NCI-H526 (cell line): ENCODE measurements at regions not wholly inside any gene's neighbourhood (a gene's known extent, or its start where the extent isn't known, plus 50 kb on each side); places are given as distances from the start of the nearest gene placed in this dataset.
"Not testable (repeated sequence)": the region's sequence is repeated elsewhere in the genome, so short reads cannot be mapped to it uniquely, and the experiment has no call there.

Experiments
- DNase-seq, 2 experiments: peaks; one replicate each; lab custom pipeline; 2025; lab: John Stamatoyannopoulos, UW

DNA sequence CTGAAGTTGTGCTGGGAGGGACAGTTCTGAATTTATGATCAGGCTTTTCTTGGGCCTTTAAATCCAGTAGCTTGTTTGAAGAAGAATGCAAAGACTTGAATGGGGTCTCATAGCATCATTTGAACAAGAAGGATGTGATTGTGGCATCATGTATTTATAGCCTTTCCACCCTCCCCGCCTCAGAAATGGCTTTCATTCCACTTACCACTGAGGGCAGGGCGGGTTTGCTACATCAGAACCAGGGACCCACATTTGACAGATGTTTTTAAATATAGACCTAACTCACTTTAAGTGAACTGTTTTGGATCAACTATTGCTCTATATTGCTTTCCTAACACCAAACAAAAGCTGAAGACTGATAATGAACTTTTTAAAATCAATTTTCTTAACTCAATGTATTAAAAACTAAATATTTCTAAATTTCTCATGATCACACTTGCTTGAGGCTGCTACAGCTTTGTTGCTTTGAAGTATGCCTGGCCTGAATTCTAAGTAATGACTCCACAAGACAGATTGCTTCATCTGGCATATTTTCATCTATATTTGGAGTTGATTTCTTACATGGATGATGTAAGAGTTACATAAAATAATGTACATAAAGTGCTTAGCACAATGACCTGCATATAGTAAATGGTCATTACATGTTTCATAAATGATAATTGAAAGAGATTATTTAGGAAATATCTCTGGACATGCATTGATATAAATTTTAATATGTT is 1552.9 kb upstream of the SLC39A10 start:
- no peak for DNase-seq

DNA sequence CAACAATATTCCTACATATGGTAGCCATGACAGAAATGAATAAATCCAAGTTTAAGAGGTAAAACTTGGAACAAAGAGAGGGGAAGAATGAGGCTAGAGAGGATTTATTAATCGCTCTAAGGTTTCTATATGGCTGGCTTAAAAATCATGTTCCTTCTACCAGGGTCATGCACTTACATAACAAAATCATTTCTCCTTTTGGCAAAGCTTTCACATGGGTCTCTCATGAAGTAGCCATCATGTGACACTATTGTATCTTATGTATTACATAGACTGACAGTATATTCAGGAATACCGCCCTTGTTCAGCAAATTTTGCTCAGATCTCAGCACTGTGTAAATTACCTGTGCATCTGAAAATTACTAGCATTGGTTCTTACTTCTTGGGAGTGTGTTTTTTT is 1554.5 kb upstream of the SLC39A10 start:
- no peak for DNase-seq

DNA sequence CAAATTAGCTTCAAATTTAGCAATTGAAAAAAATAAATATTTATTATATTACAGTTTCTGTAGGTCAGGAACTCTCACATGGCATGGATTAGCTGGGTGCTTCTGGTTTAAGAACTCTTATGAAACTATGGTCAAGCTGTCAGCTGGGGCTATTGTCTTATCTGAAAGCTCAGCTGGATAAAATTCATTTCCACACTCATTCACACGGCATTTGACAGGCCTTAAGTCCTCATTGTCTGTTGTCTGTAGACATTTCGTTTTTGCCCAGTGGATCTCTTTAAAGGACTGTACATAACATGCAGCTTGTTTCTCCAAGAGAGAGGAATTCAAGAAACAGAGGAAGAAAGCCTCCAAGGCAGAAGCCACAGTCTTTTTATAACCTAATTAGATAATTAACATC is 1556.8 kb upstream of the SLC39A10 start:
- no peak for DNase-seq

DNA sequence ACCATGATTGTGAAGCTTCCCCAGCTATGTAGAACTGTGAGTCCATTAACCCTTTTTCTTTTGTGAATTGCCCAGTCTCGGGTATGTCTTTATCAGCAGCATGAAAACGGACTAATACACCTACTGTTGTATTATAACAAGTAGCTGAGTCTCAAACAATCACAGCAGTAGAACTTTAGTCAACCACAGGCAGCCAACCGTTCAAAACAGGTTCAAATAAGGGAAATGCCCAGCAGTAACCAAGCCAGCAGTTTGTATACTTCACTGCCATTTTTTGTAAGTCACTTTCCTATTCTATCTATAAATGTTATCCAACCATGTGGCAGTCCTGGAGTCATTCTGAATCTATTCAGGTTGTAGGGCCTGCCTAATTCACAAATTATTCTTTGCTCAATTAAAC is 1560.6 kb upstream of the SLC39A10 start:
- DNase-seq: no peak

DNA sequence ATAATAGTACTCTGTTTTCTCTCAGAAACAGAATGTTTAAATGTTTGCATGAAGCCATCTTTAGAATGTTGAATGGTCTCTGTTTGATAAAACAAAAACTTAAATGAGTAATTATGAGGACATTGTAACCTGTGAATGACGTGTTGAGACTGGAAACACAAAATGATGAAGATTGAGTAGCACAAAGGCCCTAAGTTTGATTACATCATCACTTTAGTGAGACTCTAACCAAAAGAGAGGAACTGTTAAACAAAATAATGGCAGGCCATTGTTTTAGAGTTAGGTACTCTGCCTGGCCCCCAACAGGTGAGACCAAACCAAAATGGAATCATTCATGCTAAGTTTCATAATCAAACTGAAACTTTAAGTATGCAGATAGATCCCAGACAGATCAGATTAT is 1561.7 kb upstream of the SLC39A10 start:
- DNase-seq: no peak

DNA sequence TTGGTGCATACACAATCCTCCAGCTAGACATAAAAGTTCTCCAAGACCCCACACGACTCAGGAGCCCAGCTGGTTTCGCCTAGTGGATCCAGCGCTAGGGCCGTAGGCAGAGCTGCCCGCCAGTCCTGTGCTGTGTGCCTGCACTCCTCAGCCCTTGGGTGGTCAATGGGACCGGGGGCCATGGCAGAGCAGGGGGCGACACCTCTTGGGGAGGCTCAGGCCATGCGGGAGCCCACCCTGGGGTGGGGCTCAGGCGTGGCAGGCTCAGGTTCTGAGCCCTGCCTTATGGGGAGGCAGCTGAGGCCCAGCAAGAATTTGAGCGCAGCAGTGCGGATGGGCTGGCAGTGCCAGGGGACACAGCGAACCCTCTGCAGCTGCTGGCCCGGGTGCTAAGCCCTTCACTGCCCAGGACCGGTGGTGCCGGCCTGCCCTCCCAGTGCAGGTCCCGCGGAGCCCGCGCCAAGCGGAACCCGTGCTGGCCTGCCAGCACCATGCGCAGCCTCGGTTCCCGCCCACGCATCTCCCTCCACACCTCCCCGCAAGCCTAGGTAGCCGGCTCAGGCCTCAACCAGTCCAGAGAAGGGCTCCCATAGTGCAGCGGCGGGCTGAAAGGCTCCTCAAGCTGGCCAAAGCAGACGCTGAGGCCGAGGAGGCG is 1566.6 kb upstream of the SLC39A10 start:
- no peak for DNase-seq

DNA sequence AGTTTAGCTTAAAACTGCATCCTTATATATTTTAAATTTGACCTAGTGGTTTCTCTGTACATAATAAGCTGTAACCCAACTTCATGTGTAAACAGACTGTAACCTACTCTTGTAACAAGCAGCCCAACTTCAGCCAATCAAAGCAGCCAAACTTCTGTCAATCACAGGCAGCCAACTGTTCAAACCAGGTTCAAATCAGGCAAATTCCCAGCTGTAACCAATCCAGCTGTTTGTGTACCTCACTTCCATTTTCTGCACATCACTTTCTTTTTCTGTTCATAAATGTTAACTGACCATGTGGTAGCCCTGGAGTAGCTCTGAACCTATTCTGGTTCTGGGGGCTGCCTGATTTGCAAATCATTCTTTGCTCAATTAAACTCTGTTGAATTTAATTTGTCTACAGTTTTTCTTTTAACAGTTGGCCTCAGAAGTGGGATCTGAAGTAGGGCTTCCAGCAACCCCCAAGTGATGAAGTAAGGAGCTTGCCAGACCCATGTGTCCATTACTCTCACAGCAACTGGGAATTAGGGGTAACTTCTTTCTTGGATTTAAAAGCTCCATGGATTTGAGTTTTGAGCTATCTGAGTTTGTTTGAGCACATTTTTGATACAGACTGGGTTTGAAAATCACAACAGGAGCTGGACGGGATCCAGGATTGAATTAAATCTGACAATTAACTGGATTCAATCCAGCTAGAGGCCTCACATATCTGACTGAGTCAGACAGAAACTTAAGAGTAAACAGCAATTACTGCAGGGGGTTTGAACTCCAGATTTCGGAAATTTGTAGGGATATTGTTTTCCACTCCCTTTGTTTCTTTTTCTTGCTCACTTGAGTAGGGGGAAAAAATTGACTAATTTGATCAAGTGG is 1569.7 kb upstream of the SLC39A10 start:
- no peak for DNase-seq

DNA sequence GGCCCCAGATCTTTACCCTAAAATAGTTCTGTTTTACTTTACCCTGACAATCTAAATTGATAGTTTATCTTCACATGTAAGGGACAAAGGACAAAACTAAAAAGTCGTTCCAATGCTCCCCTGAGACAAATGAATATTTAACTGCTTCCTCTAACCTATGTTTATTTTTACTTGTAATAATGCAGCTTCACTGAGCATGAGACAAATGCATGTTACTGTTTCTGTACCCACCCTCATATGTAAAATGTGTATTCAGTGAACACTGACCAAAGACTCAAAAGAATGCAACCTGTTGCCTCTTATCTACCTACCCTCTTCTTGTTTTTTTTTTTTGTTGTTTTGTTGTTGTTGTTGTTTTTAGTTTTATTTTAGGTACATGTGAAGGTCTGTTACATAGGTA is 1570.9 kb upstream of the SLC39A10 start:
- no peak for DNase-seq

DNA sequence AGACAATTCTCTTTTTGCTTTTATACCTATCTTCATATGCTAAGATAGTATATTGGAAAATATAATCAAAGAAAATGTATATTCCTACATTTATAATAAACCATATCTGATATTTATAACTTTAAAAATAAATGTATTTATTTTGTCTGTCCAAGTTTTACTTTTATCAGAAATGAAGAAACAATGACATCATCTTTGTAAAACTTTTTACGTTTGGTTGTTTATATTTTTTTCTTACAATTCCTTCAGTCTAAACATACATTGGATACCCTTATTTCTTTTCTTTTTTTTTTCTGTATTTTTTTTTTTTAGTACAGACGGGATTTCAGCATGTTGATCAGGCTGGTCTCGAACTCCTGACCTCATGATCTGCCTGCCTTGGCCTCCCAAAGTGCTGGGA is 1577.0 kb upstream of the SLC39A10 start:
- DNase-seq: no peak

DNA sequence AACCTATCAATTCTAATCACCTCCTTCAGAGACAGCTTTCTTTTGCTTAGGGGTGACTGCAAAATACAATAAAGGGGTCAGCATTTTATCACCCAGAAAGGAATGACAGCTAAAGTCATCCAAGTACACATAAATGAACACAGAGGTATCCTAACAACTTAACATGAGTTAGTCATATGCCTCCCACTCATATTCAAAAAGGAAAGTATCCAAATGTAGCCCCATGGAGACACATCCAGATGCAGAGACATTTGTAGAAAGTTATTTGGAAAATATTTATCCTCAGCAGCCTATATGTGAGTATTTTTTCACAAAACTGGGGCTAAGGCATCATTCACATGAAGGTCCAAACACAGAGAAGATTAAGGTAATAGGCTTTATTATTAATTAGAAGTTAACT is 1579.7 kb upstream of the SLC39A10 start:
- no peak for DNase-seq

DNA sequence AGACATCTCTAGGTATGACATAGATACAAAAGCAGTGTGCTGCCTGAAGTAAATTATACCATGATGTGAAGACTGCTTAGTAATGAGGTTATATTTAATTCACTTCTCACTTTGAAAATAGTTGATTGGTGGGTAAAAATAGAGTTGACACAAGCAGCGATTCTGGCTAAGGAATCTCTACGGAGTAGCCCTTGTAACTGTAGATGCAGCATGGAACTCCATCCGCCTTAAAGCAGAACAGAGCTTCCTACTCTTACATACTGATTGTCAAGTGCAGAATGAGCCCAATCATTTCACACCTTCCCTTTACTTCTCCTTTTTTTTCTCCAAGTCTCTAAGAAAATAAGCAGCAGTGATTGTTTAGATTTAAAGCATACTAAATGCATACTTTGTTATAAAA is 1594.6 kb upstream of the SLC39A10 start:
- DNase-seq: no peak

DNA sequence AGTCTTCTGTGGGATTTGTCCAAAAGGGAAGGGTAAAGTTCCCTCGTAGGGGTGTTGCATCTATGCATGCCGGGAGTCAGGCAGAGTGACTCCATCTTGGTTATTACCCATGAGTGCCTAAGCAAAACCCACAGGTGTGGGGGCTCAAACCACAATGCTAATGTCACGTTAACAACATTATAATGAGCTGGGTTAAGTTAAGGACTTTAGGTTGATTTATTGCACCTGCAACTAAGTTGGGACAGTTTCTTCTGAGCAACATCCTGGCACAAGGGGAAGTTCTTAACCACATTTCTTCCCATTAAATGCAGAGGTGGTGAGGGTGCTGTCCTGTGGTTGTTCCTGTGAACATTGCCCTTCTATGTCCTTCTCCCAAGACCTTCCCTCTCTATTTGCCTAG is 1596.8 kb upstream of the SLC39A10 start:
- no peak for DNase-seq

DNA sequence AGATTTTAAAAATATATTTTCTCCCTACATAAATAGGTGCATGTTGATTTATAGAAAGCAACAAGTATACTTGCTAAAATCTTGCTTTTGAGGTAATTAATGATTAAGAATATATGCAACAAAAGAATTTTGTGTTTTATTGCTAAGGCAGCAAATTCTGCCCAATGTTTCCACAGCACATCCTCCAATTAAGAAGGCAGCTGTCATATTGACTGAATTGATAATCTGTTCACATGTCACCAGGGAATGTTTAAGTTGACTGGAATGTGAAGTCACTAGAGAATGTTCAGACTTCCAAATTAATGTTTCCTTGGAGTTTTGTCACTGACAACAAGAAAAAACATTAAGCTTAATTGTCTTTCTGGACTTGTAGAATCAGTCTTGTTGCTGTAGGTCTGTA is 1602.7 kb upstream of the SLC39A10 start:
- no peak for DNase-seq

DNA sequence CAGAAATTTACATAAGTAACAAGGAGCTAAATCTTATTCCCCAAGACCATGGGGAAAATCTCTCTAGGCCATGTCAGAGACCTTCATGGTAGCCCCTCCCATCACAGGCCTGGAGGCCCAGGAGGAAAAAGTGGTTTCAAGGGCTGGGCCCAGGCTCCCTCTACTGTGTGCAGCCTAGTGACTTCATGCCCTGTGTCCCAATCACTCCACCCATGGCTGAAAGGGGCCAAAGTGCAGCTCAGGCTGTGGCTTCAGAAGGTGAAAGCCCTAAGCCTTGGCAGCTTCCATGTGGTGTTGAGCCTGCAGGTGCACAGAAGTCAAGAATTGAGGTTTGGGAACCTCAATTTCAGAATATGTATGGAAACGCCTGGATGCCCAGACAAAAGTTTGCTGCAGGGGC is 1612.7 kb upstream of the SLC39A10 start:
- no peak for DNase-seq

DNA sequence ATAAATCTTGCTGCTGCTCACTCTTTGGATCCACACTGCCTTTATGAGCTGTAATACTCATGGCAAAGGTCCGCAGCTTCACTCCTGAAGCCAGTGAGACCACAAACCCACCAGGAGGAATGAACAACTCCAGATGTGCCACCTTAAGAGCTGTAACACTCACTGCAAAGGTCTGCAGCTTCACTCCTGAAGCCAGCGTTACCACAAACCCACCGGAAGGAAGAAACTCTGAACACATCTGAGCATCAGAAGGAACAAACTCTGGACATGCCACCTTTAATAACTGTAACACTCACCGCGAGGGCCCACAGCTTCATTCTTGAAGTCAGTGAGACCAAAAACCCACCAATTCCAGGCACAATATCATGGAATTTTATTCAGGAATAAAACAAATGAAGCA is 1635.9 kb upstream of the SLC39A10 start:
- not testable (repeated sequence) for DNase-seq

DNA sequence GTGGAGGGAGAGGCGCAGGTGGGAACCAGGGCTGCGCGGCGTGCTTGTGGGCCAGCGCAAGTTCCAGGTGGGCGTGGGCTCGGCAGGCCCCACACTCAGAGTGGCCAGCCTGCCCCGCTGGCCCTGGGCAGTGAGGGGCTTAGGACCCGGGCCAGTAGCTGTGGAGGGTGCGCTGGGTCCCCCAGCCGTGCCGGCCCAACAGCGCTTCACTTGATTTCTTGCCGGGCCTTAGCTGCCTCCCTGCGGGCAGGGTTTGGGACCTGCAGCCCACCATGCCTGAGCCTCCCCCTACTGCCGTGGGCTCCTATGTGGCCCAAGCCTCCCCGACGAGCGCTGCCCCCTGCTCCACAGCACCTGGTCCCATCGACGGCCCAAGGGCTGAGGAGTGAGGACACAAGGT is 1636.9 kb upstream of the SLC39A10 start:
- no peak for DNase-seq

DNA sequence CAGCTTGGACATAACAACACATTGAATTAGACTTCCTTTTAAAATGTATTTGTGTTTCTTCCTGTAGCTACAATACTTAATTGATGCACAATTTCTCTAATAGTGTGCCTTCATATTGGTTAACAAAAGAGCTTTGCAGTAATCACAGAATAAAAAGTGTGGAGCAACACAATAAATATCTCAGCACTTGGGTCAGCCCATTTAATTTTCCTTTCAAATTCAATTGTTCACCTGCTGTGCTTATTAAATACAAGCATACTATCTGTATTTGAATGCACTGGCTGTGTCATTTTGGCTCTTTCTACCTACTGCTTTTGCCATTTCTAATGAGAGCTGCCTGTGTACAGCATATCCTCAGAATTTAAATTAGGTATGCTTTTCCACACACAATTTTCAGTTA is 1641.3 kb upstream of the SLC39A10 start:
- DNase-seq: no peak

DNA sequence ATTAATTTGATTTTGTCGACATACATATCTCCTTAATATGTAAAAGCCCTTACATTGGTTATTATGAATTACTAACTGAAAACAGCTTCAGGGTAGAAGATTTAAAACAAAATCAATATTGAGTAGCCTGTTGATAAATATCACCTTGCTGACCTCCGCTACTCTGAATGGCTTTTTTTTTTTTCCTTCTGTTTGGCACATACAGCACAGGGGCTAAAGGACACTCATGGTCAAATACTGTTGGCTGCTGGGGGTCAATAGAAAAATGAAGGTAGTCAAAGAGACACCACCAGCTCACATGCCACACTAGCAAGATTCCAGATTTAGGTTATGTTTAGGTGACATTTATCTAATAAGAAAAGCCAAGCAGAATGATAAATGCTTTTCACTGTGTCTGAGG is 1642.4 kb upstream of the SLC39A10 start:
- DNase-seq: no peak

DNA sequence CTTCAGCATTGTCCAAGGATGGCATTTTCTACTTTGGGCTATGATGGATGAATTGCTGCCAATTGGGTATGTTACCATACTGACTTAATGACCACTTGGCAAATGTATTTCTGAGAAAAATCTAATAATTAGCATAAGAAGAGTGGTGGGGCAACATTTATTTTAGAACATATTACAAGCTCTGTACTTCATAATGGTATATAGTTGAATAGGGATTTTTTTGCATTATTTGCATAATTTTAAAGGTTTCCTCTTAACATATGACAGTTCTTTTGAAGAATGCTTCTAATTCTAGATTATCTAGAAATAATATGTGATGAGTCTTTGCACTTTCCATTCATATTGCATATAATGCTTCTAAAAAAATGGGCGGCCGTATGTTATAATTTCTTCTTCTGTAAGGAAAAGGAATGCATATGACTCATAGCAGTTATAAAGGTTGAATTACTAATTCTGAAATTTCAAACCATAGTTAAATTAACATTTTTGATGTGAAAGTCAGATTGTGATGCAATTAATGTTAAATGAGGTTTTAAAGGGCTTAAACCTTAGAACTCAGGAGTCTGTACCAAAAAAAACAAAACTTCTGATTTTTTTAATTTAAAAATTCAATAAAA is 1652.3 kb upstream of the SLC39A10 start:
- no peak for DNase-seq

DNA sequence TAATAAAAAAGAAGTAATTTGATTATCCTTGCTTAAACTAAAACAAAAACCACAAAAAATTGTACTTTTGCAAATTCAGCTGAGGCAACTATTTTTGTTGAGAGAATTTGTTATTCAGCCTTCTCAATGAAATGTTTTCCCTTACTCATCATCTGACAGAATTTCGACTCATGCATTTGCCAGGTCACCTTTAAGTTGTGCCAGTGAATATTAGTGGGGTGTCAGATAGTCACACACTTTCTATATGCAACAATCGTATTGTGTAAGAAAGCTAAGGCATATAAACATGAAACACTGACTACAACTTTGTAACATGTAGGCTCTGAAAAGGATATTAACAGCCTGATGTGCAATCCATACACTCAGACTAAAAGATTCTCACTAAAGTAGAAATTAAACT is 1653.1 kb upstream of the SLC39A10 start:
- no peak for DNase-seq

DNA sequence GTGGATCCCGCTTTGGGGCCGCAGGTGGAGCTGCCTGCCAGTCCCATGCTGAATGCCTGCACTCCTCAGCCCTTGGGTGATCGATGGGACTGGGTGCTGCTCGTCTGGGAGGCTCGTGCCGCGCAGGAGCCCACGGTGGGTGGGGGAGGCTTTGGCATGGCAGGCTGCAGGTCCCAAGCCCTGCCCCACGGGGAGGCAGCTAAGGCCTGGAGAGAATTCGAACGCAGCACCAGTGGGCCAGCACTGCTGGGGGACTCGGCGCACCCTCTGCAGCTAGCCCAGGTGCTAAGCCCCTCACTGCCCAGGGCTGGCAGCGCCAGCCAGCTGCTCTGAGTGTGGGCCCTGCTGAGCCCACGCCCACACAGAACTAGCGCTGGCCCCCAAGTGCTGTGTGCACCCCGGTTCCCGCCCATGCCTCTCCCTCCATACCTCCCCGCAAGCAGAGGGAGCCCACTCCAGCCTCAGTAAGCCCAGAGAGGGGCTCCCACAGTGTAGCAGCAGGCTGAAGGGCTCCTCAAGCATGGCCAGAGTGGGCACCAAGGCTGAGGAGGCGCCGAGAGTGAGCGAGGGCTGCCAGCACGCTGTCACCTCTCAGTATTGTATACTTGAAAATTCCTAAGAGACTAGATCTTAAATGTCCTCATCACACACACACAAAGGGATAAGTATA is 1654.2 kb upstream of the SLC39A10 start:
- DNase-seq: no peak

DNA sequence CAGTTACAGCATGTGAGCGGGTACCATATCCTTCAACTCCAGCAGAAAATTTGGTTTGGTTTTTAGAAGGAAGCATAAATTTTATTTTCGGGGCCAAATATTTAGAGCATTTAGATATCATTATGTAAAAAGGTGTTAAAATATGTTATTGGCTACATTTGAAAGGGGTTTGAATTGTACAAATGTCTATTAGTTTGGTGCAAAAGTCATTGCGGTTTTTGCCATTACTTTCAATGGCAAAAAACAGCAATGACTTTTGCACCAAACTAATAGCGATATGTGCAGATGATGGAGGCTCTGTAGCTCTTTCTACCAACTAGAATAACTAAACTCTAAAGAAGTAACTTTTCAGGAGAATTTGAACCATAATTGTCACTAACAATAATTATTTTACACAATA is 1666.2 kb upstream of the SLC39A10 start:
- no peak for DNase-seq
